Neural progenitor cell (in vitro differentiated cells): ENCODE measurements at regions not wholly inside any gene's neighbourhood (a gene's known extent, or its start where the extent isn't known, plus 50 kb on each side); places are given as distances from the start of the nearest gene placed in this dataset.

Source experiments
- DNase-seq: peaks from one replicate; pipeline ENCODE4 v3.0.0-alpha.2; 2016; ENCODE audit warnings: low spot score
- H2AFZ ChIP-seq: fragments of 200-600 bp; sonication (generic); replicated peaks from 2 replicates; pipeline ENCODE4 v1.6.1; 2016; ENCODE audit warnings: antibody characterized with exemption
- H3F3A ChIP-seq: fragments of 200-600 bp; sonication (generic); 2 replicates; pipeline ENCODE4 v1.6.1; 2016; ENCODE audit warnings: antibody characterized with exemption, low read depth
- H3K27ac ChIP-seq: fragments of 200-600 bp; sonication (generic); 2 replicates; pipeline ENCODE4 v1.5.1; 2016; ENCODE audit warnings: mild to moderate bottlenecking
- H3K27me3 ChIP-seq: fragments of 200-600 bp; sonication (generic); 2 replicates; pipeline ENCODE4 v1.6.1; 2016; ENCODE audit warnings: mild to moderate bottlenecking, moderate library complexity
- H3K36me3 ChIP-seq: fragments of 200-600 bp; sonication (generic); 2 replicates; pipeline ENCODE4 v1.5.1; 2016
- H3K4me1 ChIP-seq: fragments of 200-600 bp; sonication (generic); 2 replicates; pipeline ENCODE4 v1.6.1; 2016; ENCODE audit warnings: mixed run types
- H3K4me2 ChIP-seq: fragments of 200-600 bp; sonication (generic); 2 replicates; pipeline ENCODE4 v1.6.1; 2016
- H3K4me3 ChIP-seq: fragments of 200-600 bp; sonication (generic); 2 replicates; pipeline ENCODE4 v1.5.1; 2016
- H3K79me2 ChIP-seq: fragments of 200-600 bp; sonication (generic); 2 replicates; pipeline ENCODE4 v1.6.1; 2016; ENCODE audit warnings: low read depth
- H3K9ac ChIP-seq: fragments of 200-600 bp; sonication (generic); 2 replicates; pipeline ENCODE4 v1.6.1; 2016
- H3K9me3 ChIP-seq: fragments of 200-600 bp; sonication (generic); 2 replicates; pipeline ENCODE4 v1.5.1; 2016; ENCODE audit warnings: low read depth
- H4K20me1 ChIP-seq: fragments of 200-600 bp; sonication (generic); 2 replicates; pipeline ENCODE4 v1.6.1; 2016; ENCODE audit warnings: low read depth
- H3K27ac Mint-ChIP-seq: 3 replicates; pipeline ENCODE4 v1.8.0; 2021; ENCODE audit warnings: mixed read lengths
- H3K27me3 Mint-ChIP-seq: 2 replicates; pipeline ENCODE4 v1.8.0; 2022; ENCODE audit warnings: low read depth, mild to moderate bottlenecking, inconsistent platforms, moderate library complexity, mixed read lengths; ENCODE audit not compliant: insufficient read depth
- H3K36me3 Mint-ChIP-seq: 3 replicates; pipeline ENCODE4 v1.8.0; 2021; ENCODE audit warnings: mixed read lengths
- H3K4me1 Mint-ChIP-seq: 3 replicates; pipeline ENCODE4 v1.8.0; 2021; ENCODE audit warnings: mixed read lengths
- H3K4me3 Mint-ChIP-seq: 3 replicates; pipeline ENCODE4 v1.8.0; 2021; ENCODE audit warnings: mild to moderate bottlenecking, moderate library complexity, mixed read lengths
- H3K9me3 Mint-ChIP-seq: 3 replicates; pipeline ENCODE4 v1.8.0; 2020; ENCODE audit warnings: mixed read lengths
- CTCF ChIP-seq: fragments of 200-600 bp; sonication (generic); IDR thresholded peaks from 2 replicates; pipeline ENCODE4 v1.5.1; 2017; ENCODE audit warnings: antibody characterized with exemption, mild to moderate bottlenecking
- EZH2 ChIP-seq: fragments of 200-600 bp; sonication (generic); IDR thresholded peaks from 2 replicates; pipeline ENCODE4 v1.6.1; 2017; ENCODE audit warnings: antibody characterized with exemption, mild to moderate bottlenecking, moderate library complexity
- EZH2phosphoT487 ChIP-seq: fragments of 200-600 bp; sonication (generic); IDR thresholded peaks from 2 replicates; pipeline ENCODE4 v1.6.1; 2017; ENCODE audit warnings: antibody characterized with exemption

DNA sequence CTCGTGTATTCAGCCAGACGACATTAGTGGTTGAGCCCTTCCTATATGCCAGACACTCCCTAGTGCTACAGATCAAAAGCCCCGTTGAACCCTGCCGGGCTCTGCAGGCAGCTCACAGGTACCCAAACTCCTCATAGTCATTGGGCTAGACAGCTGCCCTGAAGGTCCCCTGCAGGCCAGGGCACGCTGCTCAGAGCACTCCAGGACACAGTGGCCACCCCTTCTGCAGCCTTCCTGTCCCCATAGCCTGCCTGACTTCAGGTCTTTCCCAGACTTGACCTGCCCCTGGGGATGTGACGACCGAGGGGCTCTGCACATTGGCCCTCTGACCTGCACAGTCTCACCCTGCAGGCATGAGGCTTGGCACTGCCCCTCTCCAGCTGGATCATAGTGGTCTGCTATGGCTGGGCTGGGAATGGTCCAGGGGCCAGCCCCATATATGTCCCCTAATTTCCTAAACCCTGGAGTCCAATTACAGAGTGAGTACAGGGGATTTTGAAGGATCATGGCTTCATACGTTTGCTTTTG lies 64.2 kb upstream of the UBAC2 start:
- H3K9ac ChIP-seq = no peak overlapping the region
- no peak overlapping the region for H3K27ac ChIP-seq
- H2AFZ ChIP-seq = no peak overlapping the region
- no peak overlapping the region for H3K4me2 ChIP-seq
- H3K79me2 ChIP-seq = no peaks in the 10 kb centered on the region
- H3K27me3 ChIP-seq = no peaks in the 10 kb centered on the region
- no peaks in the 10 kb centered on the region for H3K27me3 Mint-ChIP-seq
- H3K4me3 ChIP-seq = no peak overlapping the region
- no peak for DNase-seq
- H4K20me1 ChIP-seq = no peaks in the 10 kb centered on the region
- peaks cover 16% of the 10 kb centered on the region for H3K4me1 Mint-ChIP-seq
- H3K36me3 Mint-ChIP-seq = peaks cover under 1% of the 10 kb centered on the region
- H3K9me3 ChIP-seq = no peaks in the 10 kb centered on the region
- H3K27ac Mint-ChIP-seq = no peak overlapping the region
- H3K4me1 ChIP-seq = peaks cover 10% of the 10 kb centered on the region
- TF ChIP-seq EZH2 (no peak), CTCF (no peak), EZH2phosphoT487 (no peak)
- H3K9me3 Mint-ChIP-seq = peaks cover 10% of the 10 kb centered on the region
- no peaks in the 10 kb centered on the region for H3K36me3 ChIP-seq
- no peaks in the 10 kb centered on the region for H3F3A ChIP-seq
- H3K4me3 Mint-ChIP-seq = no peak overlapping the region

- no peak for DNase-seq
- H3K27me3 ChIP-seq = no peaks in the 10 kb centered on the region
- H3K4me1 ChIP-seq = no peaks in the 10 kb centered on the region
- no peak overlapping the region for H3K27ac Mint-ChIP-seq
- H3K4me3 Mint-ChIP-seq = no peak overlapping the region
- TF ChIP-seq CTCF (no peak), EZH2 (no peak), EZH2phosphoT487 (no peak)
- no peak overlapping the region for H3K4me3 ChIP-seq
- no peaks in the 10 kb centered on the region for H4K20me1 ChIP-seq
- H3K27me3 Mint-ChIP-seq = no peaks in the 10 kb centered on the region
- no peak overlapping the region for H3K9ac ChIP-seq
- H3K27ac ChIP-seq = no peak overlapping the region
- H3K4me2 ChIP-seq = no peak overlapping the region
- H3K4me1 Mint-ChIP-seq = no peaks in the 10 kb centered on the region
- H3K9me3 ChIP-seq = no peaks in the 10 kb centered on the region
- no peaks in the 10 kb centered on the region for H3F3A ChIP-seq
- H3K36me3 ChIP-seq = no peaks in the 10 kb centered on the region
- no peak overlapping the region for H2AFZ ChIP-seq
- peaks cover 2% of the 10 kb centered on the region for H3K36me3 Mint-ChIP-seq
- H3K79me2 ChIP-seq = no peaks in the 10 kb centered on the region
- H3K9me3 Mint-ChIP-seq = peaks cover 13% of the 10 kb centered on the region
Observed at GRCh38 chr13:99140831-99141230, 59.8 kb upstream of the UBAC2 start.

- no peak overlapping the region for H2AFZ ChIP-seq
- H3K9me3 ChIP-seq = no peaks in the 10 kb centered on the region
- H3K27ac ChIP-seq = no peak overlapping the region
- Mint-ChIP-seq H3K4me3 (no peak overlapping the region), H3K36me3 (peaks cover 2% of the 10 kb centered on the region), H3K27me3 (peaks cover 2% of the 10 kb centered on the region), H3K9me3 (peaks cover 13% of the 10 kb centered on the region), H3K4me1 (no peaks in the 10 kb centered on the region), H3K27ac (no peak overlapping the region)
- H3K4me2 ChIP-seq = no peak overlapping the region
- H3F3A ChIP-seq = no peaks in the 10 kb centered on the region
- no peaks in the 10 kb centered on the region for H3K27me3 ChIP-seq
- no peaks in the 10 kb centered on the region for H4K20me1 ChIP-seq
- no peaks in the 10 kb centered on the region for H3K79me2 ChIP-seq
- no peak overlapping the region for H3K4me3 ChIP-seq
- H3K36me3 ChIP-seq = no peaks in the 10 kb centered on the region
- H3K9ac ChIP-seq = no peak overlapping the region
- TF ChIP-seq EZH2 = no peak
- TF ChIP-seq EZH2phosphoT487 = no peak
- no peak for TF ChIP-seq CTCF
- no peak for DNase-seq
- no peaks in the 10 kb centered on the region for H3K4me1 ChIP-seq
Observed at GRCh38 chr13:99143904-99144303, 56.8 kb upstream of the UBAC2 start.
